HepG2 (cell line): ENCODE measurements at regions not wholly inside any gene's neighbourhood (a gene's known extent, or its start where the extent isn't known, plus 50 kb on each side); places are given as distances from the start of the nearest gene placed in this dataset.

Experiments used
- ATF6 ChIP-seq: sonication (generic); formaldehyde crosslinking; conservative IDR thresholded peaks from 2 replicates; pipeline ENCODE4 v1.4.0; 2020; ENCODE audit warnings: missing genetic modification reagents
- ATM ChIP-seq: fragments of 450-650 bp; IDR thresholded peaks from 2 replicates; pipeline ENCODE4 v1.7.1; 2017; ENCODE audit warnings: mild to moderate bottlenecking, borderline replicate concordance
- CAMTA2 ChIP-seq: sonication (generic); formaldehyde crosslinking; IDR thresholded peaks from 2 replicates; pipeline ENCODE4 v1.4.0; 2020; ENCODE audit warnings: mild to moderate bottlenecking, missing genetic modification reagents, borderline replicate concordance
- DR1 ChIP-seq: sonication (generic); formaldehyde crosslinking; IDR thresholded peaks from 2 replicates; pipeline ENCODE4 v1.8.0; 2021; ENCODE audit warnings: mild to moderate bottlenecking, missing genetic modification reagents, inconsistent platforms
- E2F5 ChIP-seq: sonication (generic); formaldehyde crosslinking; conservative IDR thresholded peaks from 2 replicates; pipeline ENCODE4 v1.4.0; 2020; ENCODE audit warnings: missing genetic modification reagents
- IKZF4 ChIP-seq: sonication (generic); formaldehyde crosslinking; IDR thresholded peaks from 2 replicates; pipeline ENCODE4 v1.5.1; 2020; ENCODE audit warnings: borderline replicate concordance, mild to moderate bottlenecking, low read depth, missing genetic modification reagents; ENCODE audit errors: not compliant biosample characterization
- ISL2 ChIP-seq: sonication (generic); formaldehyde crosslinking; IDR thresholded peaks from 2 replicates; pipeline ENCODE4 v1.5.0; 2020; ENCODE audit warnings: missing genetic modification reagents
- KAT7 ChIP-seq: IDR thresholded peaks from 2 replicates; pipeline ENCODE4 v1.6.1; 2018; ENCODE audit warnings: borderline replicate concordance, missing compliant biosample characterization
- MIER3 ChIP-seq: IDR thresholded peaks from 2 replicates; pipeline ENCODE4 v1.6.1; 2016; ENCODE audit warnings: missing compliant biosample characterization, borderline replicate concordance
- MXI1 ChIP-seq: IDR thresholded peaks from 3 replicates; pipeline ENCODE4 v1.6.1; 2012; ENCODE audit warnings: low read depth, low read length, inconsistent platforms, borderline replicate concordance
- PHF20 ChIP-seq: sonication (generic); formaldehyde crosslinking; IDR thresholded peaks from 2 replicates; pipeline ENCODE4 v1.5.0; 2020; ENCODE audit warnings: mild to moderate bottlenecking, missing genetic modification reagents
- PREB ChIP-seq: sonication (generic); formaldehyde crosslinking; IDR thresholded peaks from 2 replicates; pipeline ENCODE4 v1.4.0; 2020; ENCODE audit warnings: missing genetic modification reagents
- RNF2 ChIP-seq: fragments of 450-650 bp; conservative IDR thresholded peaks from 2 replicates; pipeline ENCODE4 v1.6.1; 2016; ENCODE audit warnings: low read depth
- SMARCC2 ChIP-seq: fragments of 450-650 bp; IDR thresholded peaks from 2 replicates; pipeline ENCODE4 v1.6.1; 2017; ENCODE audit warnings: antibody characterized with exemption, mild to moderate bottlenecking
- SMYD3 ChIP-seq: sonication (generic); formaldehyde crosslinking; IDR thresholded peaks from 2 replicates; pipeline ENCODE4 v1.8.1; 2023; ENCODE audit warnings: mild to moderate bottlenecking, missing genetic modification reagents
- SNAPC2 ChIP-seq: sonication (generic); formaldehyde crosslinking; IDR thresholded peaks from 2 replicates; pipeline ENCODE4 v1.8.1; 2022; ENCODE audit warnings: mild to moderate bottlenecking, missing genetic modification reagents
- SRF ChIP-seq: IDR thresholded peaks from 2 replicates; pipeline ENCODE4 v1.6.1; 2011; ENCODE audit warnings: mild to moderate bottlenecking, low read depth, low read length, moderate library complexity
- TAF15 ChIP-seq: fragments of 200-400 bp; formaldehyde crosslinking; IDR thresholded peaks from one replicate; pipeline ENCODE4 v1.6.1; 2018; ENCODE audit warnings: mild to moderate bottlenecking, low read depth, low read length; ENCODE audit not compliant: poor library complexity, severe bottlenecking
- THAP7 ChIP-seq: sonication (generic); formaldehyde crosslinking; IDR thresholded peaks from 2 replicates; pipeline ENCODE4 v1.8.1; 2023; ENCODE audit warnings: mild to moderate bottlenecking, missing genetic modification reagents
- TMF1 ChIP-seq: sonication (generic); formaldehyde crosslinking; IDR thresholded peaks from 2 replicates; pipeline ENCODE4 v1.8.1; 2022; ENCODE audit warnings: low read depth, missing genetic modification reagents
- ZKSCAN5 ChIP-seq: sonication (generic); formaldehyde crosslinking; IDR thresholded peaks from 2 replicates; pipeline ENCODE4 v1.5.1; 2020; ENCODE audit warnings: mild to moderate bottlenecking, missing genetic modification reagents
- ZNF17 ChIP-seq: sonication (generic); formaldehyde crosslinking; IDR thresholded peaks from 2 replicates; pipeline ENCODE4 v1.5.0; 2020; ENCODE audit warnings: mild to moderate bottlenecking, missing genetic modification reagents
- ZNF335 ChIP-seq: sonication (generic); formaldehyde crosslinking; IDR thresholded peaks from 2 replicates; pipeline ENCODE4 v1.4.0; 2020; ENCODE audit warnings: missing genetic modification reagents
- ZNF432 ChIP-seq: sonication (generic); formaldehyde crosslinking; IDR thresholded peaks from 2 replicates; pipeline ENCODE4 v1.5.0; 2020; ENCODE audit warnings: missing genetic modification reagents, mild to moderate bottlenecking, borderline replicate concordance
- ZNF441 ChIP-seq: sonication (generic); formaldehyde crosslinking; IDR thresholded peaks from 2 replicates; pipeline ENCODE4 v1.7.0; 2021; ENCODE audit warnings: missing genetic modification reagents, borderline replicate concordance
- ZNF562 ChIP-seq: sonication (generic); formaldehyde crosslinking; IDR thresholded peaks from 2 replicates; pipeline ENCODE4 v1.8.0; 2022; ENCODE audit warnings: missing genetic modification reagents, borderline replicate concordance
- ZNF772 ChIP-seq: sonication (generic); formaldehyde crosslinking; IDR thresholded peaks from 2 replicates; pipeline ENCODE4 v1.5.0; 2020; ENCODE audit warnings: mild to moderate bottlenecking, missing genetic modification reagents
- ZNF773 ChIP-seq: sonication (generic); formaldehyde crosslinking; IDR thresholded peaks from 2 replicates; pipeline ENCODE4 v1.4.0; 2020; ENCODE audit warnings: missing genetic modification reagents, borderline replicate concordance

- no peak for TF ChIP-seq CAMTA2 (CRISPR knock-in tag)
- no peak for TF ChIP-seq ZNF17 (CRISPR knock-in tag)
- TF ChIP-seq KAT7 = no peak
- TF ChIP-seq SRF = no peak
- TF ChIP-seq SMARCC2 = no peak
- TF ChIP-seq ZNF432 (CRISPR knock-in tag) = no peak
- TF ChIP-seq THAP7 = no peak
- TF ChIP-seq SMYD3 (CRISPR knock-in tag) = no peak
- no peak for TF ChIP-seq PHF20 (CRISPR knock-in tag)
- no peak for TF ChIP-seq MXI1
- 0 out of 2 replicates have a peak, but pooled peaks have one; percentile 50 for TF ChIP-seq ZNF335 (CRISPR knock-in tag)
- TF ChIP-seq ZKSCAN5 (CRISPR knock-in tag) = no peak
- TF ChIP-seq ATF6 (CRISPR knock-in tag) = no peak
- no peak for TF ChIP-seq E2F5 (CRISPR knock-in tag)
- TF ChIP-seq ZNF772 (CRISPR knock-in tag) = no peak
- TF ChIP-seq ZNF441 = no peak
- TF ChIP-seq ZNF562 (CRISPR knock-in tag) = no peak
- no peak for TF ChIP-seq RNF2
- no peak for TF ChIP-seq PREB (CRISPR knock-in tag)
- TF ChIP-seq SNAPC2 (CRISPR knock-in tag) = no peak
- no peak for TF ChIP-seq IKZF4
- TF ChIP-seq ISL2 (CRISPR knock-in tag) = peak; percentile 93
- no peak for TF ChIP-seq ATM
- TF ChIP-seq MIER3 (CRISPR knock-in tag) = peak; percentile 41; the same call in 1 of the 2 replicates
- TF ChIP-seq ZNF773 (CRISPR knock-in tag) = no peak
- TF ChIP-seq TMF1 (CRISPR knock-in tag) = no peak
- TF ChIP-seq TAF15 = no peak
- no peak for TF ChIP-seq DR1
Measured at GRCh38 chr1:94759188-94759587, 61.0 kb upstream of the SLC44A3 start (continued).
